Activated T-cell treated with anti-CD3 and anti-CD28 coated beads, Interleukin-2, amount 50 U/mL, for 48 hours (primary cell): ENCODE measurements at regions not wholly inside any gene's neighbourhood (a gene's known extent, or its start where the extent isn't known, plus 50 kb on each side); places are given as distances from the start of the nearest gene placed in this dataset.

ENCODE experiments used
- DNase-seq, 2 experiments: peaks; one replicate each; pipeline ENCODE4 v3.0.0-alpha.2; 2020

DNA sequence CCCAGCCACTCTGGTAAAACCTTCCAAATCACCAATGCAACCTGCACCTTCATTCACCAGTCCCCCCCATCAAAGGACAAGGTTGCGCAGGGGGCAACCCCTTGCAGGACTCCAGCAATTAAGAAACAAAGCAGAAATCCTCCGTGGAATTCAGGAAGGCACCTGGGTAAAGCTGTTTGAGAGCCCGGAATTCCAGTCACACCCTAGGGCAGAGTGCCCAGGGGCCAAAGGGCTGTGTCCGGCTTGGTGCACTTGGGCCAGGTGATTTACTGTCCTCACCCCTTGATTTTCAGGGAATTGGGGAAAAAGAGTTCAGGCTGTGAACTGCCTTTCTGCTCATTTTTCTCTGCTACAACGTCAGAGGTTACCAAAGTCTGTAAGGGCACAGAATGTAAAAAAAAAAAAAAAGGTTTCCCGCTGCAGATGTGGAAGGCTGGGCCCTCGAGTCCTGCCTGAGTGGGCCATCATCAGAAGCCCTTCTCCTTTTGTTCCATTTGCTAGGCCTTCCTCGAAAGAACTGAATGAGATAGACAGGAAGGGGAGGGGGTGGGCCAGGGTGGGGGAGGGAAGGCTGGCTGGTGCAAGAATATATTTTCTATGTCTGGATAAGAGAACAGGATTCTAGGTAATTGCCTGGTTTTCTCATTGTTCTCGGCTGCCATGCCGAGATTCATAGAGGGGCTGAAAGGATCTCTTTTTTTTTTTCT is 266.5 kb upstream of the PSMD7 start:
- no peak for DNase-seq

DNA sequence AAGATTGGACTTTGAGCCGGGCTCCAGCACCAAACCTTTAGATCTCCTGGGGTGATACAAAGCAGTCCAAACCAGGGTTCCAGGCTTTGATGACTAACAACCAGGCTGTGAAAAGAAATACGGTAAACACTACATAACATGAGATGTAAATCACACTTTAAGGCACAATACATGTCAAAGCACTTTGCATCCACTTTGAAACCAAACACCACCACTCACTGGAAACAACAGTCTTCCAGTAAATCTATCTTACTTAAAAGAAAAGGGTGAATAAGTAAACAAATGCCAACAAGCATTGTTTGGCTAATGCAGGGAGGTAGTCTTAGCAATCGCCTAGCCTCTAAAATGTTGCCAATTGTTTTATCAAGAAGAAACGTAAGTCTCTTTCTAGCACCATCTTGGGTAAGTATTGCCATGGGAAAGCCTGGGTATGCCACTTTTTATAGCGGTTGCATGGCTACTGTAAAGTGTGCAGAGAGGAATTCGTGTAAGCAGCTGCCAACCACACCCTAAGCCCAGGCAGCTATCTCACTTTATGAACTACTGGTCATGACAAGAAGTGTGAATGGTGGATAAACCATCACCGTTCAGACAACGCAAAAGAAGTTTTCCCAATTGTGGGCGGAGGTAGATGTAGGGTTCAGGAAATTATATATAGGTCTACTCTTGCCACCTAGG is 267.4 kb upstream of the PSMD7 start:
- DNase-seq, result no peak

DNA sequence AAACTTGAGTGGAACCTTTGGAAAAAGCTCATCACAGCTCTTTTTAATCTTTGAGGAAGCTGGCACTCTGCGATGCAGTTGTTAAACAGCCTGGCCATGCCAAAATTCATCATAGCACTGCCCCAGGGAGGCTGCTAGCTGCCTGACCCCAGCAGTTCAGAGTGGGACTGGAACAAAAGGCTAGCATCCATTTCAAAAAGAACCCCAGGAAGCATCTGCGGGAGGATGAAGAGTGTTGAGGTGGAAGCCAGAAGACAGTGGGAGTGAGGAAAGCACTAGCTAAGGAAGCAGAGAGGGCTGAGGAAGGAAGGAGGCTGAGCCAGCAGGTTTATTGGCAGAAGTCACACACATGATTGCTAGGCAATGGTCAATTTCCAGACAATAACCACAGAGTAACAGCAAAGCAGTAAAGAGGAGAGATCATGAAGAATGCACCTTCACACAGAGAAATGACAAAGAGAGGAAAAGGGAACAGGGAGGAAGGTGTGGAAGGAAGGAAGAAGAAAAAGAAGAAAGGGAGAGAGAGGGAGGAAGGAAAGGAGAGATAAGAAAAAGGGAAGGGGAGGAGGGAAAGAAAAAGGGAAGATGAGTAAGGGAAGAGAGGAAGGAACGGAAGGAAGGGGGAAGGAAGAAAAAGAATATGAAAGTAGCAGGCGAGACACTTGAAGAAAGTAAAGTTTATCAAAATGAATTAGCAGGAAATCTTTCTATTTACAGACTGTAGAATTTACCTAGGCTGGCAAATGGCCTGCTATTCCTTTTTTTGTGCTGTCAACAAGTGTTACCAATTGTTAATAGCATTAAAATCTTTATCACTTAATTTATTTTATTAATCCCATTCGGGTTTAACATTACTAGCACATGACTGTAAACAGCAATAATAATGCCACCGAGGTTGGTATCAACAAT is 270.0 kb upstream of the PSMD7 start:
- no peak for DNase-seq

DNA sequence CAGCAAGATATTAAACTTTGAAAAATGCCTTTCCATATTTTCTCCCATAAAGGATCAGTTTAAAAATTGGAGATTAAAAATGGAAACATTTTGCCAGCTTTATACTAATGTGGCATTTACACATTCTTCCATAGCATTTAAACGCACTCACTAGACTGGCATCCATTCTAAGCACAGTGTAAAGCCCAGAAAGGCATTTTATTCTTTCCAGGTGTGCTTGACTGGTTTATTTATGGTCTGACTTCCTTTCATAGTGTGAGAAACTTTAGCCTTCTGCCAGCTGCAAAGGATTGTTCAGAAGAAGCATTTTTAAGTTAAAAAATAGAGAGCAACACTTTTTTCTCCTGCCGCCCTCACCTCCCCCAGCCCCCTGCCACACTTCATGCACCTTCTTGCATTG is 271.7 kb upstream of the PSMD7 start:
- DNase-seq, result no peak

- no peak for DNase-seq
These were observed 276.4 kb upstream of the PSMD7 start for GRCh38 chr16:74020095-74020670.

DNA sequence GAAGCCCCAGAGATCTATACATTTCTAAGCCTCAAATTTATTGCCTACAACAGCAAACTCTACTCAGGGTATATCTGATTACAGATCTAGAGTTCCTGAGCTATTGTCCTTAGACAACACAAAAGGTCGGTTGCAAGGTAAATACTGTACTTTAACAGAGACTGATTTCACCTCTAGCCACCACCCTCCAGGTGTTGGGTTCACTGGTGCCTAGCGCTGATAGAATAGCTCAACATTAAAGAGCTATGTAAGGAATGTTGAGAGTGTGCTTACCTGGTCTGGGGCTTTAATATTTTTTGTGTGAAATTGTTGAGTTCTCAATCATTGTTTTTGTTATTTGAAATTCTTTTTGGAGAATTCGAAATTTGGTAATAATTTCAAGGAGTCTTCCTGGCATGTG is 277.0 kb upstream of the PSMD7 start:
- DNase-seq, result no peak

DNA sequence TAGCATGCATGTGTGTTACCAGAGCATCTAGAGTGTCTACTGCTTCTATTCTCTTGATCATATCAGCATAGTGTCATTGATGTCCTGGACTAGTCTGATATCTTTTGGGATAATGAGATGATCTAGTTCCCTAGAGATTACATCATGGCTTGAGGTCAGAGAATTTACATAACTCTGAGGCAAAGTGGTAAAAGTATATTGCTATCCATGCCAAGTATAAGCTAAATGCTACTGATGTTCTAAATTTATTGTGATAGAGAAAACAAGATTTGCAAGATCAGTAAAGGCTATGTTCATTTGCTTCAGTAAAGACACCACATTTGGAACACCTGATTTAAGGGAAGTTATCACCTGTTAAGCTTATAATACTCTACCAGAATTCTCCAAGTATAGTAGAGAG is 280.7 kb upstream of the PSMD7 start:
- no peak for DNase-seq

DNA sequence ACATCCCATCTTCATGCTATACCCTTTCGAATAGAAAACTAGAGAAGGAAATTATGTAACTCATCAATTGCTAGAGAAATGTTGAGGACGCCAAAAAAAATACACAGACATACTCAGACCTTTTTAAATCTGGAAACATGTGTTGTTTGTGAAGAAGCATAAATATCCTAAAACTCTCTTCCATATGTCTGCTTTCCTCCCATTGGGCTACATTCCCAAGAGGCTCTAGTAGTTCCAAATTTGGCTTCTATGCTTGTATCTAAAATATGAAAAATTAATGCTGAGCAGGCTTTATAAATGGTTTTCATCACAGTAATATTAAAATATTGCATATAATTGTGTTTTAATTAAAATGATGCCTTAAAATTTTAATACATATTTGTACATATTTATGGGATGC is 297.9 kb upstream of the PSMD7 start:
- no peak for DNase-seq

DNA sequence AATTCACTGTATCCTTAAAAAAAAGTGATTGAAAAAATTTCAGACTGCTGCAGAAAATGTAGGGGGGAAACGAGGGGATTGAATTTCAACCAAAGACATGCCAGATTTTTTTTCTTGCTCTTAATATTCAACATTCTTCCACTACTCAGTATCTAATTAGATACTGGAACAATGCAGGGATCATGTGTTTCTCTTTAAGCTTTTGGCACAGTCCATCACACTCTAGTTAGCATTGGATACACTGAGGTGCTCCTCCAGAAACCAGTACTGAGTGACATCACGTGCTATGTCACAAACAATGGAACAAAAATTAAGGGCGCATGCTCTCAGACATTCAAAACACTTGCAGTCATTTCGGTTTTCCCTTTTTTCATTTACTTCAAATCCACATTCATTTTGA is 298.6 kb upstream of the PSMD7 start:
- no peak for DNase-seq

DNA sequence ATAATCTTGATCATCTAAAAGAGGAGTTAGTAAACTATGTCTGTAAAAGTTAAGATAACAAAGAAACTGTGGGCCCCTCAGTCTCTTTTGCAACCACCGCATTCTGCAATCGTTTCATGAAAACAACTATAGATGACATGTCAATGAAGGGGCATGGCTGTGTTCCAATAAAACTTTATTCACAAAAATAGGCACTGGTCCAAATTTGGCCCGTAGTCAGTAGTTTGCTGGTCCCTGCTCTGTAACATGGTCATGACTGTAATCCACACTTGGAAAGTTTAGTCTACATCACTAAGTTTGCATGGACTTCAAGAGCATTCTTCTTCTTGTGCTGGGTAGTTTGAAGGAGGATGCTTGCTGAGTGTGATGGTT is 299.3 kb upstream of the PSMD7 start:
- no peak for DNase-seq

DNA sequence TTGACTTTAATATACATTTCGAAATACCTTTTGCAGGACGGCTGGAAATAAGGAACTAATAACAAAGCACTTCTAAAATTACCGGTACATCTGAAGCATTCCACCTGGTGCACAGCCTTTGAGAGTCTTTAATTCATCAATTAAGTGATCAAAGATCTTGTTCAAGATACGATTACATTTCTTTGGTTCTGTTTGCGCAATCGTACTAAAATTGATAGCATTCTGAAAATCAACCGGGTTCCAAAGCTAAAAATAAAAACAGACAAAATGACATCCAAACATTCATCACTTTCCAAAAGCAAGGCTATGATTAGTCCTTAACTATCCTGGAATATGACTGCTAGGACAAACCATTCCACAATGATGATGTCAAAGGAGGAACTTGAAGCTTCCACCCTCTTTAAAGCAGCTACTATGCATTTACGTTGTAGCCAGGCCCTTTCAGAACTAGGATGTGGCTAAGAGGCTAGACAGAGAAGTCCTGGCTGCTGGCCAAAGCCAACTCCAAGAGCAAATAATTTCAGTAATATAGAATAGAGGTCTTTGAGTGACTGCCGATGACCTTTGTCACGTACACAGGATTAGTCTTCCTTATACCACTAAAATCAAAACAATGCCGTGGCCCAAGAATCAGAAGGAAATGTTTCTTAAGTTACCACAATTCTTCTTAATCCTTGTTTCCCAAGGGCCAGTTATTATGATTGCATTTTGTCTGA is 299.8 kb upstream of the PSMD7 start:
- no peak for DNase-seq

GRCh38 chr16:73993878-73994277 is 302.7 kb upstream of the PSMD7 start:
- DNase-seq, result no peak

DNA sequence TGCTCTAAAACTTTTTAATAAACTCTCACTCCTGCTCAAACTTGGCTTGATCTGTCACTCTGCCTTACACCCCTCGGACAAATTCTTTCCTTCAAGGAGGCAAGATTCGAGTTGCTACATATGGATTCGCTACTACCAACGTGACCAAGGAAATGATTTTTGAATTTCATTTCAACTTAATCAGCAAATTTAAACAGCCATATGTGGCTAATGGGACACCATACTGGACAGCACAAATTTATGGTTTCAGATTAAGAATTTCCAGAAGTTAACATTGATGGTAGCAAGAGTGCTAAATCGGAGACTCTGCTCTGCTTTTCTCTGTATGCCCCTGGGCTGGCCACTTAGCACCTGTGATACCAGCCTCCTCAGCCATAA is 318.2 kb upstream of the PSMD7 start:
- no peak for DNase-seq

DNA sequence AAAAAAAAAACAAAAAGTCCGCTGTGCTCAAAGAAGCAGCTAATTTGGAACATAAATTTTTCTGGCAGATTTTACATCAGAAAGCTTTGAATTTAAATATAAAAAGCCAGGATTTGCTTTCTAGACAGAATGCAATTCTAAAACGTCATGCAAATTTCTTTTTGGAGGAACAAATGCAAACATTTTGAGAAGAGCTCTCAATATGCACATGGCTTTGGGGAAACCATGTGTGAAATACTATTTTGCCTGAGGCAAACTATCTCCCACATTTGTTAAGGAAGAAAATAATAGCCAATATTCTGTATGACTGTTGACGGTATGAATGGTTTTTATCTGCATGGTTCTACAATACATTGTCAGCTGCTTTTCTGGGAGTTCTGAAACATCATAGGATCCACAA is 320.0 kb upstream of the PSMD7 start:
- no peak for DNase-seq

DNA sequence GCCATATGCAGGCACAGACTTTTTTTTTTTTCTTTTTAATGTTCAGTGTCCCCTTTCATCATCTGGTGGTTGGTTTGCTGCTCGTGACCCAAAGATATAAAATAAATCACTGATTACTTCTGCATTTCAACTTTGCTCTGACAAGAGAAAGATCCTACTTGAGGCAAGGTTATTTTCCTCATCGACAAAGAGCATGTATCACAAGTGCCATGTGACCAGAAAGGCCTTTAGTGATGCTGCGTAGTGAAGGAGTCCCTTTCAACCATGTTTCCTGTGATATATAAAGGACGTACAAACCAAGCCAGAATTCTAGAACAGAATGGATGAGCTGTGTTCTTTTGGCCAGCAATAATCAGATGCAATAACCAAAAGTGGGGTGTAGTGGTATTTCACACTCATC is 323.4 kb upstream of the PSMD7 start:
- no peak for DNase-seq

DNA sequence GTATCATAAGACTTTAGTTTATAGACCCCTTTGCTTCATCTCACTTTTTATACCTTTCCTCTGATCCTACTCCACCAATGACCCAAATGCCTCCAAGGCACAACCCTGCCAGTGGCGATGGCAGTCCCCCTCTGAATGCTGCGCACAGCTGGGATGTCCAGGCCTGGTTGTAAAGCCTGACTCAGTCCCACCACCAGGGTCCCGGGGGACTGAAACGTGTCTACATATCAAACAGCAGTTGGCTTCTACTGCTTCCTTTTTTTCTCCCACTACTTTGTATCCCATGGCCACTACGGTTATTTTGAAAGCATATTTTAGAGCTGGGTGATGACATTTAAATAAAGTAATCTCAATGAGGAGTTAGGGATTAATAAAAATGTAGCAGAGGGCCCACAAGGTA is 329.8 kb upstream of the PSMD7 start:
- DNase-seq, result no peak

- DNase-seq, result no peak
These were observed 331.0 kb upstream of the PSMD7 start for GRCh38 chr16:73965591-73965990.

DNA sequence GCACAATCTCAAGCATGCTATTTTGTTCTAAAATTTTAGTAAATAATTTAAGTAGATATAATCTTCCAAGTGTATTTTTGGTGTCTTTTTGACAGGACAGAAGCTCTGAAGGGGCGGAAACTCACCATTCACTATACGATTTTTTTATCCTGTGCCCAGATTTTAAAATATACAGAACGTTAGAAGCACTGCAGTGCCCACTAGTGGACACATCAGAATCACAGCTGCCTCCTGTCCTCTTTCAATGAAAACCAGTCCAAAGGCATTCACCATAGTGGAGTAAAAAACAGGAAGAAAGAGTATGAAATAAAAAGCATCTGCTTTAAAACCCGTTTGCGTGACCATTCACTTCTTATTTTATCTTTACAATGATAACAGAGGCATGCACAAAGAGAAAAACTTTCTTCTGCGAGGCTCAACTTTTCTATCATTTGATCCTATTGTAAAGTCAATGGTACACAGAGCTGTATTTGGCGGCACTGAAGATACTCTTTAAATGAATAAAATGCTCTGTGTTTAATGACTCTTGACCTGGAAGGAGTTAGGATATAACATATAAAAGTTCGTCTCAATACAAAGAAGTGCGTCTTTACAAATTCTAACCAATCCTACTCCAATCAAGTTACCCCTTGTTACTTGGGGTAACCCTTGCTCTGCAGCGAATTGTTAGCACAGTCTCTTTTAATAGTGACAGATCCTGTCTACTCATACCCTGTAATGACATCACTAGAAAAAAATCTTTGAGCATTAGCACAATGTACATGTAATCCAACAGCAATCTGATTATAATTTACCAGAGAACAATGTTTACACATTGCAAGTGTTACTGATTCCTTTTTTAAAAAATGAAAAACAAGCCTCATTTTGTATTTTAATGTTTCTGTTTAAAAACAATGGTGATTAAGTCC is 339.8 kb upstream of the PSMD7 start:
- peak; percentile 34 to 45 for DNase-seq

- no peak for DNase-seq
These were observed 340.9 kb upstream of the PSMD7 start for GRCh38 chr16:73955702-73956101.

- no peak for DNase-seq
These were observed 341.4 kb upstream of the PSMD7 start for GRCh38 chr16:73955255-73955654.

GRCh38 chr16:73951481-73951880 is 345.1 kb upstream of the PSMD7 start:
- no peak for DNase-seq
